ENCODE measurements at regions not wholly inside any gene's neighbourhood (a gene's known extent, or its start where the extent isn't known, plus 50 kb on each side); places are given as distances from the start of the nearest gene placed in this dataset.

DNA sequence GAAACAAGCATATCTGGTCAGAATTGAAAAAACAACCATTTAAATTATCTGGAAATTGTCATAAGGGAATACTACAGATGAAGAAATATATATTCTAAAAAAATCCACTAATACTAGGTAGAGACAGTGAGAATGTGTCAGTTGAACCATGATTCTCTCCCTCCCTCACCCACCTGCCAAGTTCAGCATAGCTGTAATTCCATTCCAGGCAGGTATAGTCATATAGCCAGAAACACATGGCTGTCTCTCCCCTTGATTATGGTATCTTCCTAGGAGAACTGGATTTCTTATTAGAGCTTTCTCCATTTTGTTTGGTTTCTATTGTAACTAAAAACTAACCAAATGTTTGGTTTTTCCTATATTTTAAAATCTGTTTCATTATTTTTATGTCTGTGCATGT is 509.2 kb downstream of the CDH10 start:
- Histone ChIP-seq H3K79me2 (ENCODE audit: control insufficient read depth, insufficient read depth, low read length) (no peaks in the 10 kb centered on the region), H4K20me1 (replicated peaks; ENCODE audit: control insufficient read depth, insufficient read depth, low read length) (no peaks in the 10 kb centered on the region), H3K27me3 (ENCODE audit: control insufficient read depth in 2 of 2, insufficient read depth in 2 of 2, low read length in 2 of 2) (no peaks in the 10 kb centered on the region), H3K9ac (ENCODE audit: insufficient read depth in 1 of 2, low read depth in 2 of 2, low read length in 2 of 2) (no peak overlapping the region), H3K4me2 (ENCODE audit: insufficient read depth, low read length) (no peak overlapping the region), H3K9me1 (ENCODE audit: control insufficient read depth, insufficient read depth, low read length) (no peaks in the 10 kb centered on the region), H2AFZ (ENCODE audit: low read depth, low read length) (no peak overlapping the region), H3K4me3 (no peak overlapping the region), H3K4me1 (replicated peaks in 1 of 2; ENCODE audit: control insufficient read depth in 2 of 2, insufficient read depth in 2 of 2, low read length in 2 of 2) (no peaks in the 10 kb centered on the region), H3K27ac (ENCODE audit: extremely low read depth, low read depth, low read length) (no peak overlapping the region), H3K9me3 (replicated peaks; ENCODE audit: control insufficient read depth, insufficient read depth, low read depth, low read length) (no peaks in the 10 kb centered on the region; the same call in 1 of the 2 replicates), H3K36me3 (ENCODE audit: control insufficient read depth, insufficient read depth, low read length) (no peaks in the 10 kb centered on the region)
- in situ Hi-C loops (cut with MboI): no loop called here
- POLR2A ChIA-PET: no interaction called here
- intact Hi-C loops (cut with micrococcal nuclease): no loop called here
- FAIRE-seq (no peak), ATAC-seq (no peak), DNase-seq (ENCODE audit: extremely low read depth in 1 of 4, low spot score in 3 of 4) (no peak)
- TF ChIP-seq, protein P1, sequence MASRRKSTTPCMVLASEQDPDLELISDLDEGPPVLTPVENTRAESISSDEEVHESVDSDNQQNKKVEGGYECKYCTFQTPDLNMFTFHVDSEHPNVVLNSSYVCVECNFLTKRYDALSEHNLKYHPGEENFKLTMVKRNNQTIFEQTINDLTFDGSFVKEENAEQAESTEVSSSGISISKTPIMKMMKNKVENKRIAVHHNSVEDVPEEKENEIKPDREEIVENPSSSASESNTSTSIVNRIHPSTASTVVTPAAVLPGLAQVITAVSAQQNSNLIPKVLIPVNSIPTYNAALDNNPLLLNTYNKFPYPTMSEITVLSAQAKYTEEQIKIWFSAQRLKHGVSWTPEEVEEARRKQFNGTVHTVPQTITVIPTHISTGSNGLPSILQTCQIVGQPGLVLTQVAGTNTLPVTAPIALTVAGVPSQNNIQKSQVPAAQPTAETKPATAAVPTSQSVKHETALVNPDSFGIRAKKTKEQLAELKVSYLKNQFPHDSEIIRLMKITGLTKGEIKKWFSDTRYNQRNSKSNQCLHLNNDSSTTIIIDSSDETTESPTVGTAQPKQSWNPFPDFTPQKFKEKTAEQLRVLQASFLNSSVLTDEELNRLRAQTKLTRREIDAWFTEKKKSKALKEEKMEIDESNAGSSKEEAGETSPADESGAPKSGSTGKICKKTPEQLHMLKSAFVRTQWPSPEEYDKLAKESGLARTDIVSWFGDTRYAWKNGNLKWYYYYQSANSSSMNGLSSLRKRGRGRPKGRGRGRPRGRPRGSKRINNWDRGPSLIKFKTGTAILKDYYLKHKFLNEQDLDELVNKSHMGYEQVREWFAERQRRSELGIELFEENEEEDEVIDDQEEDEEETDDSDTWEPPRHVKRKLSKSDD (conservative IDR thresholded peaks at IDR 0.05; ENCODE audit: low read length): no peak
- TF ChIP-seq WHSC1 (IDR thresholded peaks at IDR 0.05; ENCODE audit: low read length) (no peak), ZNF274 (IDR thresholded peaks at IDR 0.05; ENCODE audit: borderline replicate concordance, low read depth, low read length) (no peak), BRF1 (IDR thresholded peaks at IDR 0.05; ENCODE audit: borderline replicate concordance, extremely low read depth, insufficient read length) (no peak), ELF1 (tag; IDR thresholded peaks at IDR 0.05) (no peak), ZNF561 (CRISPR knock-in tag; conservative IDR thresholded peaks at IDR 0.05) (no peak), NRF1 (conservative IDR thresholded peaks at IDR 0.05 in 1 of 2, IDR thresholded peaks at IDR 0.05 in 1 of 2) (no peak), HEY1 (CRISPR knock-in tag; IDR thresholded peaks at IDR 0.05; ENCODE audit: borderline replicate concordance) (no peak), SMARCE1 (IDR thresholded peaks at IDR 0.05) (no peak), POLR2AphosphoS2 (IDR thresholded peaks at IDR 0.05; ENCODE audit: low read length) (no peak), ESRRA (IDR thresholded peaks at IDR 0.05; ENCODE audit: borderline replicate concordance, low read depth) (no peak), ZKSCAN1 (IDR thresholded peaks at IDR 0.05; ENCODE audit: low read depth, low read length) (no peak)
- TF ChIP-seq, protein P2, sequence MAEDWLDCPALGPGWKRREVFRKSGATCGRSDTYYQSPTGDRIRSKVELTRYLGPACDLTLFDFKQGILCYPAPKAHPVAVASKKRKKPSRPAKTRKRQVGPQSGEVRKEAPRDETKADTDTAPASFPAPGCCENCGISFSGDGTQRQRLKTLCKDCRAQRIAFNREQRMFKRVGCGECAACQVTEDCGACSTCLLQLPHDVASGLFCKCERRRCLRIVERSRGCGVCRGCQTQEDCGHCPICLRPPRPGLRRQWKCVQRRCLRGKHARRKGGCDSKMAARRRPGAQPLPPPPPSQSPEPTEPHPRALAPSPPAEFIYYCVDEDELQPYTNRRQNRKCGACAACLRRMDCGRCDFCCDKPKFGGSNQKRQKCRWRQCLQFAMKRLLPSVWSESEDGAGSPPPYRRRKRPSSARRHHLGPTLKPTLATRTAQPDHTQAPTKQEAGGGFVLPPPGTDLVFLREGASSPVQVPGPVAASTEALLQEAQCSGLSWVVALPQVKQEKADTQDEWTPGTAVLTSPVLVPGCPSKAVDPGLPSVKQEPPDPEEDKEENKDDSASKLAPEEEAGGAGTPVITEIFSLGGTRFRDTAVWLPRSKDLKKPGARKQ (CRISPR knock-in tag; IDR thresholded peaks at IDR 0.05): no peak
- TF ChIP-seq, protein P3, sequence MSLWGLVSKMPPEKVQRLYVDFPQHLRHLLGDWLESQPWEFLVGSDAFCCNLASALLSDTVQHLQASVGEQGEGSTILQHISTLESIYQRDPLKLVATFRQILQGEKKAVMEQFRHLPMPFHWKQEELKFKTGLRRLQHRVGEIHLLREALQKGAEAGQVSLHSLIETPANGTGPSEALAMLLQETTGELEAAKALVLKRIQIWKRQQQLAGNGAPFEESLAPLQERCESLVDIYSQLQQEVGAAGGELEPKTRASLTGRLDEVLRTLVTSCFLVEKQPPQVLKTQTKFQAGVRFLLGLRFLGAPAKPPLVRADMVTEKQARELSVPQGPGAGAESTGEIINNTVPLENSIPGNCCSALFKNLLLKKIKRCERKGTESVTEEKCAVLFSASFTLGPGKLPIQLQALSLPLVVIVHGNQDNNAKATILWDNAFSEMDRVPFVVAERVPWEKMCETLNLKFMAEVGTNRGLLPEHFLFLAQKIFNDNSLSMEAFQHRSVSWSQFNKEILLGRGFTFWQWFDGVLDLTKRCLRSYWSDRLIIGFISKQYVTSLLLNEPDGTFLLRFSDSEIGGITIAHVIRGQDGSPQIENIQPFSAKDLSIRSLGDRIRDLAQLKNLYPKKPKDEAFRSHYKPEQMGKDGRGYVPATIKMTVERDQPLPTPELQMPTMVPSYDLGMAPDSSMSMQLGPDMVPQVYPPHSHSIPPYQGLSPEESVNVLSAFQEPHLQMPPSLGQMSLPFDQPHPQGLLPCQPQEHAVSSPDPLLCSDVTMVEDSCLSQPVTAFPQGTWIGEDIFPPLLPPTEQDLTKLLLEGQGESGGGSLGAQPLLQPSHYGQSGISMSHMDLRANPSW (CRISPR knock-in tag; IDR thresholded peaks at IDR 0.05): no peak
- TF ChIP-seq, protein P4, sequence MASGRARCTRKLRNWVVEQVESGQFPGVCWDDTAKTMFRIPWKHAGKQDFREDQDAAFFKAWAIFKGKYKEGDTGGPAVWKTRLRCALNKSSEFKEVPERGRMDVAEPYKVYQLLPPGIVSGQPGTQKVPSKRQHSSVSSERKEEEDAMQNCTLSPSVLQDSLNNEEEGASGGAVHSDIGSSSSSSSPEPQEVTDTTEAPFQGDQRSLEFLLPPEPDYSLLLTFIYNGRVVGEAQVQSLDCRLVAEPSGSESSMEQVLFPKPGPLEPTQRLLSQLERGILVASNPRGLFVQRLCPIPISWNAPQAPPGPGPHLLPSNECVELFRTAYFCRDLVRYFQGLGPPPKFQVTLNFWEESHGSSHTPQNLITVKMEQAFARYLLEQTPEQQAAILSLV (tag; IDR thresholded peaks at IDR 0.05): no peak
- CTCF ChIA-PET (ENCODE audit: low intra/inter-chr PET ratio): no interaction called here
- BruUV-seq (replicated peaks): no TSS peak
